ENCODE measurements at regions not wholly inside any gene's neighbourhood (a gene's known extent, or its start where the extent isn't known, plus 50 kb on each side); places are given as distances from the start of the nearest gene placed in this dataset.

DNA sequence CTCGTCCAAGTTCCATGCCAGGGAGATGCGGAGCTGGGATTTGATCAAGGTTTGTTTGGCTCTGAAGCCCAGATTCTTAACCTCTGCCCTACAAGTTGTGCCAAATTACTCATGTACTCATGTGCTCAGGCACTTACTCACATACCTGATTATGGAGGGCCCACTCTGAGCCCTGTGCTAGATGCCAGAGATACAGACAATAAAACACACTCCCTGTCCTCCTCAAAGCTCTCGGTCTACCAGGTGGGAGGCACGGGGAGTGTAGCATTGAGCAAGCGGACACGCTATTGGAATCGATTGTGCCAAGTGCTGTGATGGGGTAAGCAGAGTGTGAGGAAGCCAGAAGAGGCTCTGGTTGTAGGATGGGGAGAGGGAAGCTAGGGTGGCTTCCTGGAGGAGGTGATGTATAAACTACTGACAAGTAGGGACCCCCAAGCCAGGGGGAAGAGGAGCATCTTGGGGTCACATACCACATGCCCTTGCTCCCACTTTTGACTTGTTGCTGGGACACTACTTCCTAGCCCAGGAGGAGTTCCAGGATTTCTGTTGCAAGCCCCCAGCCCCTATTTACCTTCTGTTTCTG lies 49.8 kb upstream of the IFNLR1 start:
- H3K4me3 ChIP-seq (ENCODE audit: low read depth, low read length, poor library complexity, severe bottlenecking), result no peak overlapping the region
- BruUV-seq (replicated peaks), result no TSS peak
- H3K4me1 ChIP-seq (ENCODE audit: insufficient read depth, low read length, poor library complexity, severe bottlenecking), result no peaks in the 10 kb centered on the region
- no peak for TF ChIP-seq EZH2 (IDR thresholded peaks at IDR 0.05; ENCODE audit: borderline replicate concordance, low read depth, low read length, poor library complexity, severe bottlenecking)
- TF ChIP-seq, protein P1, sequence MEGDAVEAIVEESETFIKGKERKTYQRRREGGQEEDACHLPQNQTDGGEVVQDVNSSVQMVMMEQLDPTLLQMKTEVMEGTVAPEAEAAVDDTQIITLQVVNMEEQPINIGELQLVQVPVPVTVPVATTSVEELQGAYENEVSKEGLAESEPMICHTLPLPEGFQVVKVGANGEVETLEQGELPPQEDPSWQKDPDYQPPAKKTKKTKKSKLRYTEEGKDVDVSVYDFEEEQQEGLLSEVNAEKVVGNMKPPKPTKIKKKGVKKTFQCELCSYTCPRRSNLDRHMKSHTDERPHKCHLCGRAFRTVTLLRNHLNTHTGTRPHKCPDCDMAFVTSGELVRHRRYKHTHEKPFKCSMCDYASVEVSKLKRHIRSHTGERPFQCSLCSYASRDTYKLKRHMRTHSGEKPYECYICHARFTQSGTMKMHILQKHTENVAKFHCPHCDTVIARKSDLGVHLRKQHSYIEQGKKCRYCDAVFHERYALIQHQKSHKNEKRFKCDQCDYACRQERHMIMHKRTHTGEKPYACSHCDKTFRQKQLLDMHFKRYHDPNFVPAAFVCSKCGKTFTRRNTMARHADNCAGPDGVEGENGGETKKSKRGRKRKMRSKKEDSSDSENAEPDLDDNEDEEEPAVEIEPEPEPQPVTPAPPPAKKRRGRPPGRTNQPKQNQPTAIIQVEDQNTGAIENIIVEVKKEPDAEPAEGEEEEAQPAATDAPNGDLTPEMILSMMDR (conservative IDR thresholded peaks at IDR 0.05; ENCODE audit: low read depth, low read length), result no peak
- H3K27ac ChIP-seq (ENCODE audit: low read depth, low read length, poor library complexity, severe bottlenecking), result no peak overlapping the region
- intact Hi-C loops (cut with micrococcal nuclease; ENCODE audit: unreplicated experiment), result no loop called here
- no peaks in the 10 kb centered on the region for H3K36me3 ChIP-seq (ENCODE audit: insufficient read depth, low read length, poor library complexity, severe bottlenecking)
- no peaks in the 10 kb centered on the region for H3K27me3 ChIP-seq (replicated peaks; ENCODE audit: insufficient read depth, low read depth, low read length, poor library complexity)
- ChIA-PET CTCF (no interaction called here), POLR2A (ENCODE audit: low non-redundant PET) (interaction anchor here (0.7 kb wide), 1 partner anchor 20 kb away, joined by 4 read pairs; no protein-coding TSS in a partner anchor)
- no peak for DNase-seq (ENCODE audit: low spot score)
- no peaks in the 10 kb centered on the region for H3K9me3 ChIP-seq (ENCODE audit: low read depth, low read length, poor library complexity, severe bottlenecking)

Measured in A673 (cell line).